HG03280 (cell line): ENCODE measurements at regions not wholly inside any gene's neighbourhood (a gene's known extent, or its start where the extent isn't known, plus 50 kb on each side); places are given as distances from the start of the nearest gene placed in this dataset.

Source experiments
- ATAC-seq: cut with Tn5 transposase; IDR thresholded peaks from one replicate; pipeline ENCODE4 v1.9.1; 2021; ENCODE audit warnings: mild to moderate bottlenecking, moderate library complexity; ENCODE audit not compliant: unreplicated experiment

GRCh38 chr5:2181149-2181548 is 298.4 kb upstream of the IRX4 start:
- no peak for ATAC-seq

GRCh38 chr5:2180456-2180855 is 297.7 kb upstream of the IRX4 start:
- ATAC-seq: no peak

GRCh38 chr5:2179861-2180260 is 297.1 kb upstream of the IRX4 start:
- ATAC-seq: no peak

- ATAC-seq: no peak
These were observed 295.8 kb upstream of the IRX4 start for GRCh38 chr5:2178528-2178927.

- ATAC-seq: no peak
These were observed 295.3 kb upstream of the IRX4 start for GRCh38 chr5:2178071-2178477.

GRCh38 chr5:2177244-2177643 is 294.5 kb upstream of the IRX4 start:
- ATAC-seq: no peak

GRCh38 chr5:2176581-2176980 is 293.9 kb upstream of the IRX4 start:
- ATAC-seq: no peak

- no peak for ATAC-seq
These were observed 293.2 kb upstream of the IRX4 start for GRCh38 chr5:2175842-2176404.

- no peak for ATAC-seq
These were observed 292.3 kb upstream of the IRX4 start for GRCh38 chr5:2175041-2175440.

- ATAC-seq: no peak
These were observed 291.8 kb upstream of the IRX4 start for GRCh38 chr5:2174538-2174937.

GRCh38 chr5:2173151-2173834 is 290.6 kb upstream of the IRX4 start:
- ATAC-seq: no peak

- ATAC-seq: no peak
These were observed 289.7 kb upstream of the IRX4 start for GRCh38 chr5:2172471-2172870.

GRCh38 chr5:2170761-2171160 is 288.0 kb upstream of the IRX4 start:
- no peak for ATAC-seq

- ATAC-seq: no peak
These were observed 287.4 kb upstream of the IRX4 start for GRCh38 chr5:2169850-2170760.

- ATAC-seq: no peak
These were observed 286.7 kb upstream of the IRX4 start for GRCh38 chr5:2169430-2169808.

- no peak for ATAC-seq
These were observed 286.1 kb upstream of the IRX4 start for GRCh38 chr5:2168601-2169429.

- no peak for ATAC-seq
These were observed 284.9 kb upstream of the IRX4 start for GRCh38 chr5:2167671-2168070.

GRCh38 chr5:2166979-2167377 is 284.3 kb upstream of the IRX4 start:
- ATAC-seq: no peak

- no peak for ATAC-seq
These were observed 283.7 kb upstream of the IRX4 start for GRCh38 chr5:2166306-2166978.

- ATAC-seq: no peak
These were observed 283.0 kb upstream of the IRX4 start for GRCh38 chr5:2165615-2166305.
